OCI-LY1 (cell line): ENCODE measurements at regions not wholly inside any gene's neighbourhood (a gene's known extent, or its start where the extent isn't known, plus 50 kb on each side); places are given as distances from the start of the nearest gene placed in this dataset.

ENCODE experiments used
- H2AFZ ChIP-seq: fragments of 200-600 bp; sonication (generic), shearing (Covaris generic); 2 replicates; pipeline ENCODE4 v1.6.0; 2014; ENCODE audit warnings: antibody characterized with exemption, mild to moderate bottlenecking, low read length
- H3F3A ChIP-seq: fragments of 200-600 bp; sonication (generic), shearing (Covaris generic); 2 replicates; pipeline ENCODE4 v1.6.0; 2014; ENCODE audit warnings: mild to moderate bottlenecking, antibody characterized with exemption, low read length, moderate library complexity; ENCODE audit not compliant: insufficient read depth
- H3K27ac ChIP-seq: fragments of 200-600 bp; sonication (generic); 2 replicates; pipeline ENCODE4 v1.5.1; 2014; ENCODE audit warnings: low read length, mixed run types, mild to moderate bottlenecking, low read depth; ENCODE audit not compliant: poor library complexity, severe bottlenecking
- H3K27me3 ChIP-seq: fragments of 200-600 bp; sonication (generic); 2 replicates; pipeline ENCODE4 v1.6.0; 2014; ENCODE audit warnings: antibody characterized with exemption, mild to moderate bottlenecking, low read length, moderate library complexity; ENCODE audit not compliant: insufficient read depth
- H3K36me3 ChIP-seq: fragments of 200-600 bp; sonication (generic); 2 replicates; pipeline ENCODE4 v1.6.1; 2014; ENCODE audit warnings: mild to moderate bottlenecking, antibody characterized with exemption, low read length, moderate library complexity, mixed read lengths; ENCODE audit not compliant: insufficient read depth
- H3K4me1 ChIP-seq: fragments of 200-600 bp; sonication (generic); 2 replicates; pipeline ENCODE4 v1.5.1; 2014; ENCODE audit warnings: mild to moderate bottlenecking, low read length, moderate library complexity; ENCODE audit not compliant: insufficient read depth, severe bottlenecking
- H3K4me2 ChIP-seq: fragments of 200-600 bp; sonication (generic), shearing (Covaris generic); 2 replicates; pipeline ENCODE4 v1.6.1; 2014; ENCODE audit warnings: low read length
- H3K4me3 ChIP-seq: fragments of 200-600 bp; sonication (generic); 2 replicates; pipeline ENCODE4 v1.5.1; 2014; ENCODE audit warnings: low read length, low read depth, mild to moderate bottlenecking, mixed read lengths; ENCODE audit not compliant: poor library complexity, severe bottlenecking
- H3K79me2 ChIP-seq: fragments of 200-600 bp; shearing (Covaris generic); 2 replicates; pipeline ENCODE4 v1.6.1; 2016; ENCODE audit warnings: mixed run types, low read length, mixed read lengths; ENCODE audit not compliant: insufficient read depth
- H3K9ac ChIP-seq: fragments of 200-600 bp; sonication (generic), shearing (Covaris generic); 2 replicates; pipeline ENCODE4 v1.6.1; 2014; ENCODE audit warnings: mild to moderate bottlenecking, low read length, mixed read lengths
- H3K9me2 ChIP-seq: fragments of 200-600 bp; sonication (generic), shearing (Covaris generic); 2 replicates; pipeline ENCODE4 v1.6.1; 2014; ENCODE audit warnings: low read depth, mild to moderate bottlenecking, low read length, mixed read lengths
- H3K9me3 ChIP-seq: fragments of 200-600 bp; shearing (Covaris generic); 2 replicates; pipeline ENCODE4 v1.6.1; 2014; ENCODE audit warnings: low read length, mixed read lengths
- H4K20me1 ChIP-seq: fragments of 200-600 bp; sonication (generic), shearing (Covaris generic); 2 replicates; pipeline ENCODE4 v1.6.0; 2016; ENCODE audit warnings: mild to moderate bottlenecking, low read length; ENCODE audit not compliant: insufficient read depth
- CTCF ChIP-seq: fragments of 200-600 bp; sonication (generic), shearing (Covaris generic); IDR thresholded peaks from 2 replicates; pipeline ENCODE4 v1.5.1; 2017; ENCODE audit warnings: mild to moderate bottlenecking, antibody characterized with exemption, low read length, moderate library complexity, mixed read lengths
- EZH2 ChIP-seq: fragments of 200-600 bp; sonication (generic), shearing (Covaris generic); IDR thresholded peaks from 2 replicates; pipeline ENCODE4 v1.8.0; 2017; ENCODE audit warnings: borderline replicate concordance, mixed run types, mild to moderate bottlenecking, antibody characterized with exemption, low read length, moderate library complexity, mixed read lengths

GRCh38 chr3:72373139-72373538 lies 475.1 kb downstream of the SHQ1 start:
- H3K27me3 ChIP-seq = no peaks in the 10 kb centered on the region
- no peak overlapping the region for H3K27ac ChIP-seq
- H3K9ac ChIP-seq = no peak overlapping the region
- no peak overlapping the region for H2AFZ ChIP-seq
- H3F3A ChIP-seq = no peaks in the 10 kb centered on the region
- no peak overlapping the region for H3K4me3 ChIP-seq
- H3K9me2 ChIP-seq = no peaks in the 10 kb centered on the region
- peaks cover 9% of the 10 kb centered on the region; the same call in 1 of the 2 replicates for H3K36me3 ChIP-seq
- H3K4me2 ChIP-seq = no peak overlapping the region
- TF ChIP-seq CTCF = no peak
- no peak for TF ChIP-seq EZH2
- H3K9me3 ChIP-seq = no peaks in the 10 kb centered on the region
- no peaks in the 10 kb centered on the region for H3K79me2 ChIP-seq
- H3K4me1 ChIP-seq = no peaks in the 10 kb centered on the region
- no peaks in the 10 kb centered on the region for H4K20me1 ChIP-seq

- Histone ChIP-seq H4K20me1 (no peaks in the 10 kb centered on the region), H2AFZ (no peak overlapping the region), H3K36me3 (peaks cover 4% of the 10 kb centered on the region; the same call in 1 of the 2 replicates), H3K27me3 (no peaks in the 10 kb centered on the region), H3K9me3 (no peaks in the 10 kb centered on the region), H3F3A (no peaks in the 10 kb centered on the region), H3K4me3 (no peak overlapping the region), H3K4me1 (no peaks in the 10 kb centered on the region), H3K9me2 (no peaks in the 10 kb centered on the region), H3K79me2 (no peaks in the 10 kb centered on the region), H3K27ac (no peak overlapping the region), H3K4me2 (no peak overlapping the region), H3K9ac (no peak overlapping the region)
- TF ChIP-seq EZH2 = no peak
- no peak for TF ChIP-seq CTCF
Observed at GRCh38 chr3:72372161-72372560, 476.1 kb downstream of the SHQ1 start.

- H3K36me3 ChIP-seq = no peaks in the 10 kb centered on the region
- H3K9me3 ChIP-seq = no peaks in the 10 kb centered on the region
- no peaks in the 10 kb centered on the region for H3K4me1 ChIP-seq
- no peak overlapping the region for H3K4me3 ChIP-seq
- no peak overlapping the region for H2AFZ ChIP-seq
- H3K9me2 ChIP-seq = no peaks in the 10 kb centered on the region
- no peak overlapping the region for H3K9ac ChIP-seq
- no peak overlapping the region for H3K4me2 ChIP-seq
- H4K20me1 ChIP-seq = no peaks in the 10 kb centered on the region
- H3F3A ChIP-seq = no peaks in the 10 kb centered on the region
- TF ChIP-seq CTCF (no peak), EZH2 (no peak)
- H3K27ac ChIP-seq = no peak overlapping the region
- H3K27me3 ChIP-seq = no peaks in the 10 kb centered on the region
- no peaks in the 10 kb centered on the region for H3K79me2 ChIP-seq
Observed at GRCh38 chr3:72371431-72371830, 476.8 kb downstream of the SHQ1 start.
